Endodermal cell (in vitro differentiated cells): ENCODE measurements at regions not wholly inside any gene's neighbourhood (a gene's known extent, or its start where the extent isn't known, plus 50 kb on each side); places are given as distances from the start of the nearest gene placed in this dataset.

Source experiments
- DNase-seq: peaks from one replicate; pipeline ENCODE4 v3.0.0-alpha.2; 2017
- H3K27ac ChIP-seq: 2 replicates; pipeline ENCODE4 v1.5.1; 2013; ENCODE audit warnings: mild to moderate bottlenecking, low read depth, low read length, moderate library complexity
- H3K27me3 ChIP-seq: 2 replicates; pipeline ENCODE4 v1.6.1; 2013; ENCODE audit warnings: mild to moderate bottlenecking, low read length, moderate library complexity; ENCODE audit not compliant: insufficient read depth, control insufficient read depth, poor library complexity, severe bottlenecking
- H3K36me3 ChIP-seq: 2 replicates; pipeline ENCODE4 v1.7.0; 2013; ENCODE audit warnings: mild to moderate bottlenecking, low read length, moderate library complexity; ENCODE audit not compliant: control insufficient read depth, insufficient read depth
- H3K4me1 ChIP-seq: one replicate; pipeline ENCODE4 v1.7.0; 2013; ENCODE audit warnings: low read length; ENCODE audit not compliant: control insufficient read depth, insufficient read depth
- H3K4me3 ChIP-seq: 2 replicates; pipeline ENCODE4 v1.5.1; 2013; ENCODE audit warnings: mild to moderate bottlenecking, low read length, moderate library complexity
- H3K9ac ChIP-seq: 2 replicates; pipeline ENCODE4 v1.6.1; 2013; ENCODE audit warnings: mild to moderate bottlenecking, low read length, moderate library complexity; ENCODE audit not compliant: poor library complexity, severe bottlenecking; ENCODE audit errors: extremely low read depth
- H3K9me3 ChIP-seq: 2 replicates; pipeline ENCODE4 v1.6.1; 2013; ENCODE audit warnings: mild to moderate bottlenecking, low read length, moderate library complexity; ENCODE audit not compliant: control insufficient read depth
- H3K27ac Mint-ChIP-seq: 2 replicates; pipeline ENCODE4 v1.8.0; 2020; ENCODE audit warnings: mixed read lengths
- H3K27me3 Mint-ChIP-seq: 2 replicates; pipeline ENCODE4 v1.8.0; 2021; ENCODE audit warnings: mild to moderate bottlenecking, mixed read lengths; ENCODE audit not compliant: insufficient read depth
- H3K36me3 Mint-ChIP-seq: 2 replicates; pipeline ENCODE4 v1.8.0; 2020; ENCODE audit warnings: low read depth, mixed read lengths
- H3K4me1 Mint-ChIP-seq: 2 replicates; pipeline ENCODE4 v1.8.0; 2020; ENCODE audit warnings: mixed read lengths
- H3K4me3 Mint-ChIP-seq: 2 replicates; pipeline ENCODE4 v1.8.0; 2020; ENCODE audit warnings: mild to moderate bottlenecking, moderate library complexity, mixed read lengths
- H3K9me3 Mint-ChIP-seq: 2 replicates; pipeline ENCODE4 v1.8.0; 2020; ENCODE audit warnings: mild to moderate bottlenecking, mixed read lengths
- WGBS, 2 experiments: methylation state at CpG; one replicate each; pipeline versions ENCODE4 v1.1.5 to v1.1.7; 2013; ENCODE audit warnings: missing lambda C conversion rate in 2 of 2, mixed read lengths in 1 of 2; ENCODE audit not compliant: insufficient coverage in 1 of 2, insufficient read length in 1 of 2; 5-methylcytosine and 5-hydroxymethylcytosine counted together
- TF ChIP-seq, protein P1 (sequence below): fragments of 200-600 bp; sonication (generic); conservative IDR thresholded peaks from 2 replicates; pipeline ENCODE4 v1.5.0; 2021; ENCODE audit warnings: antibody characterized with exemption, mild to moderate bottlenecking

DNA sequence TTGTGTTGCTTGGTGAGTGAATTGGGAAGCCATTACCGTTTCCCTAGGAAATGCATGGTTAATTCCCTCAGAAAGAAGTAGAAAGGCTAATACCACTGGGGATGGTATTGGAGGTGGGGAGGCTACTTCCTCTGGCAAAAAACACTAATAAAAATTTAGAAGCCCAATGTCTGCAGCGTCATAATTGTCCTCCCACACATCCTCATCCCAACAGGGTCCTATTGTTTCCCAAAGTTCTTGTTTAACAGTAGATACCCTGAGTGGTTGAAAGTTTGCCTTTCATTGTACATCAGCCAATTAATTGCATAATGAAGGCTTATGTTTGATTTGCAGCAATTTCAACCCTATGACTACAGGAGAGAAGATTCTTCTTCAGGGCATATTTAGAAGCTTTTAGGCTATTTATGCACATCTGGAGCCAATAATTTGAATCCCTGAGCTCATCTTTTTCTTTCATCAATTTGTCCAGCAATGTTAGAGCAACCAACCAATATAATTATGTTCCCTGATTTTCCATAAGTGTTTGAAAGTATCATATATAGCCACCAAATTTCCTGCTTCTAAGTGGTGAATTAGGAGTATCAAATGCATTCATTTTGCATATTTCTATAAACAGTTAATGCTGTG, 491.0 kb downstream of the SLITRK5 start:
- Histone ChIP-seq H3K9me3 (no peaks in the 10 kb centered on the region), H3K36me3 (no peaks in the 10 kb centered on the region), H3K27ac (no peak overlapping the region), H3K27me3 (no peaks in the 10 kb centered on the region), H3K9ac (no peak overlapping the region), H3K4me1 (no peaks in the 10 kb centered on the region), H3K4me3 (no peak overlapping the region)
- H3K36me3 Mint-ChIP-seq, result no peaks in the 10 kb centered on the region
- WGBS, 2 experiments, result 94% methylated on average over 2 of the region's 2 CpGs; no CpG with 5 or more reads in 1 of the 2 experiments
- no peak overlapping the region for H3K4me3 Mint-ChIP-seq
- no peaks in the 10 kb centered on the region for H3K4me1 Mint-ChIP-seq
- TF ChIP-seq, protein P1, sequence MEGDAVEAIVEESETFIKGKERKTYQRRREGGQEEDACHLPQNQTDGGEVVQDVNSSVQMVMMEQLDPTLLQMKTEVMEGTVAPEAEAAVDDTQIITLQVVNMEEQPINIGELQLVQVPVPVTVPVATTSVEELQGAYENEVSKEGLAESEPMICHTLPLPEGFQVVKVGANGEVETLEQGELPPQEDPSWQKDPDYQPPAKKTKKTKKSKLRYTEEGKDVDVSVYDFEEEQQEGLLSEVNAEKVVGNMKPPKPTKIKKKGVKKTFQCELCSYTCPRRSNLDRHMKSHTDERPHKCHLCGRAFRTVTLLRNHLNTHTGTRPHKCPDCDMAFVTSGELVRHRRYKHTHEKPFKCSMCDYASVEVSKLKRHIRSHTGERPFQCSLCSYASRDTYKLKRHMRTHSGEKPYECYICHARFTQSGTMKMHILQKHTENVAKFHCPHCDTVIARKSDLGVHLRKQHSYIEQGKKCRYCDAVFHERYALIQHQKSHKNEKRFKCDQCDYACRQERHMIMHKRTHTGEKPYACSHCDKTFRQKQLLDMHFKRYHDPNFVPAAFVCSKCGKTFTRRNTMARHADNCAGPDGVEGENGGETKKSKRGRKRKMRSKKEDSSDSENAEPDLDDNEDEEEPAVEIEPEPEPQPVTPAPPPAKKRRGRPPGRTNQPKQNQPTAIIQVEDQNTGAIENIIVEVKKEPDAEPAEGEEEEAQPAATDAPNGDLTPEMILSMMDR, result no peak
- no peak overlapping the region for H3K27ac Mint-ChIP-seq
- H3K9me3 Mint-ChIP-seq, result no peaks in the 10 kb centered on the region
- H3K27me3 Mint-ChIP-seq, result no peaks in the 10 kb centered on the region
- DNase-seq, result no peak

DNA sequence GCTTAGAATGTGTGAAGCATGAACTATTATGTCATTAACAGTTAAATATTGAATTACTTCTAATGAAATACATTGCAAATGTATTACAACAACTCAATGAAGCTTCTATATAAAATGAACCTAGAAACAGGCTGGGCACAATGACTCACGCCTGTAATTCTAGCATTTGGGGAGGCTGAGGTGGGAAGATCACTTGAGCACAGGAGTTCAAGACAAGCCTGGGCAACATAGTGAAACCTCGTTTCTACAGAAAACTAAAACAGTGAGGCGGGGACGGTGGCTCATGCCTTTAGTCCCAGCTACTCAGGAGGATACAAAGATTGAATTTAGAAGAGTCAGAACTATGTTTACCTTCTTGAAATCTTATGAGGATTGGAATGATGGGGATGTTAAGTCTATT, 505.1 kb downstream of the SLITRK5 start:
- no peaks in the 10 kb centered on the region for H3K4me1 ChIP-seq
- no peak overlapping the region for H3K9ac ChIP-seq
- DNase-seq, result no peak
- H3K9me3 Mint-ChIP-seq, result no peaks in the 10 kb centered on the region
- H3K27me3 ChIP-seq, result no peaks in the 10 kb centered on the region
- H3K27me3 Mint-ChIP-seq, result no peaks in the 10 kb centered on the region
- H3K4me3 ChIP-seq, result no peak overlapping the region
- WGBS, 2 experiments, result 80 to 92% methylated on average over 1 to 4 of the region's 4 CpGs
- H3K4me1 Mint-ChIP-seq, result no peaks in the 10 kb centered on the region
- no peak overlapping the region for H3K27ac Mint-ChIP-seq
- H3K36me3 Mint-ChIP-seq, result no peaks in the 10 kb centered on the region
- H3K4me3 Mint-ChIP-seq, result no peak overlapping the region
- H3K36me3 ChIP-seq, result no peaks in the 10 kb centered on the region
- H3K9me3 ChIP-seq, result peaks cover 12% of the 10 kb centered on the region
- H3K27ac ChIP-seq, result no peak overlapping the region
- TF ChIP-seq, protein P1, result no peak

DNA sequence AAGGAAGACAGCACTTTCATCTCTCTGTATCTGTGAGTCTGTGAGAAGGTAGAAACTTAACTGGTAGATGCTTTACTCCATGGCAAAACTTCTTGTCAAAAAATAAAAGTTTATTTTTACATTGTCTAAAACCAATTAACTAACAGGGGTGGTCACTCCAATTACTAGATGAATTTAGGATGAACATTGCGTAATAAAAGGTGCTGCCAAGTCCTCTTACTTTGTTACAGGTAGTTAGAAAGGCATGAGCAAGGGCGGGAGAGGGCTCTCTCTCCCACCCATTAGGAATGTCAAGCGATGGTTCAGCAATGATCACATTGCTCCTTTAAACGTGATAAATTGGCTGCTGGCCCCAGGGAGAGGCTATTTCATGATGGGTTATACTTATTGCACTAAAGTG, 512.3 kb downstream of the SLITRK5 start:
- H3K9ac ChIP-seq, result no peak overlapping the region
- no peaks in the 10 kb centered on the region for H3K9me3 ChIP-seq
- Mint-ChIP-seq H3K36me3 (no peaks in the 10 kb centered on the region), H3K27ac (no peak overlapping the region), H3K9me3 (no peaks in the 10 kb centered on the region), H3K4me1 (no peaks in the 10 kb centered on the region), H3K27me3 (no peaks in the 10 kb centered on the region), H3K4me3 (no peak overlapping the region)
- DNase-seq, result no peak
- no peaks in the 10 kb centered on the region for H3K36me3 ChIP-seq
- no peaks in the 10 kb centered on the region for H3K4me1 ChIP-seq
- H3K27ac ChIP-seq, result no peak overlapping the region
- 75 to 88% methylated on average over 1 to 4 of the region's 4 CpGs for WGBS, 2 experiments
- TF ChIP-seq, protein P1, result no peak
- H3K27me3 ChIP-seq, result no peaks in the 10 kb centered on the region
- no peak overlapping the region for H3K4me3 ChIP-seq
